Astrocyte (in vitro differentiated cells and primary cell): ENCODE measurements at regions not wholly inside any gene's neighbourhood (a gene's known extent, or its start where the extent isn't known, plus 50 kb on each side); places are given as distances from the start of the nearest gene placed in this dataset.
A peak's percentile ranks its signal among the peaks of the same experiment; 100 is the strongest.

Source experiments
- DNase-seq: peaks from one replicate; pipeline ENCODE4 v3.0.0-alpha.2; 2010; ENCODE audit warnings: low read depth
- FAIRE-seq: peaks from 2 replicates; lab custom pipeline; 2011; peaks lifted over from hg19 to GRCh38; lab: Jason Lieb, UNC
- H2AFZ ChIP-seq: 2 replicates; pipeline ENCODE4 v1.6.0; 2012; ENCODE audit warnings: low read depth, low read length, inconsistent platforms
- H3K27ac ChIP-seq: 2 replicates; pipeline ENCODE4 v1.5.1; 2011; ENCODE audit warnings: low read depth, low read length, inconsistent platforms
- H3K27me3 ChIP-seq: 2 replicates; pipeline ENCODE4 v1.6.0; 2011; ENCODE audit warnings: low read length, inconsistent platforms; ENCODE audit not compliant: insufficient read depth
- H3K36me3 ChIP-seq: 2 replicates; pipeline ENCODE4 v1.5.1; 2011; ENCODE audit warnings: low read length, inconsistent platforms; ENCODE audit not compliant: insufficient read depth
- H3K4me1 ChIP-seq: 2 replicates; pipeline ENCODE4 v1.5.1; 2011; ENCODE audit warnings: low read length, inconsistent platforms; ENCODE audit not compliant: insufficient read depth
- H3K4me2 ChIP-seq: 2 replicates; pipeline ENCODE4 v1.6.0; 2012; ENCODE audit warnings: low read length, inconsistent platforms
- H3K4me3 ChIP-seq: 2 replicates; pipeline ENCODE4 v1.5.1; 2011; ENCODE audit warnings: low read depth, mild to moderate bottlenecking, low read length, inconsistent platforms; ENCODE audit not compliant: insufficient read depth
- H3K79me2 ChIP-seq: 2 replicates; pipeline ENCODE4 v1.6.0; 2012; ENCODE audit warnings: mild to moderate bottlenecking, low read length, inconsistent platforms; ENCODE audit not compliant: insufficient read depth
- H3K9ac ChIP-seq: 2 replicates; pipeline ENCODE4 v1.6.0; 2012; ENCODE audit warnings: mild to moderate bottlenecking, low read length, inconsistent platforms
- H3K9me3 ChIP-seq: 2 replicates; pipeline ENCODE4 v1.5.1; 2012; ENCODE audit warnings: low read depth, mild to moderate bottlenecking, low read length, inconsistent platforms; ENCODE audit not compliant: insufficient read depth
- H4K20me1 ChIP-seq: 2 replicates; pipeline ENCODE4 v1.6.0; 2012; ENCODE audit warnings: low read length, inconsistent platforms; ENCODE audit not compliant: insufficient read depth
- H3K27ac Mint-ChIP-seq: one replicate; pipeline ENCODE4 v1.8.0; 2021; ENCODE audit warnings: mild to moderate bottlenecking, mixed read lengths; ENCODE audit not compliant: unreplicated experiment
- H3K27me3 Mint-ChIP-seq: one replicate; pipeline ENCODE4 v1.8.0; 2021; ENCODE audit warnings: low read depth, mixed read lengths; ENCODE audit not compliant: unreplicated experiment
- H3K36me3 Mint-ChIP-seq: one replicate; pipeline ENCODE4 v1.8.0; 2021; ENCODE audit warnings: low read depth, mixed read lengths; ENCODE audit not compliant: unreplicated experiment
- H3K4me1 Mint-ChIP-seq: one replicate; pipeline ENCODE4 v1.8.0; 2021; ENCODE audit warnings: low read depth, mixed read lengths; ENCODE audit not compliant: unreplicated experiment
- H3K4me3 Mint-ChIP-seq: one replicate; pipeline ENCODE4 v1.8.0; 2021; ENCODE audit warnings: mild to moderate bottlenecking, moderate library complexity, mixed read lengths; ENCODE audit not compliant: unreplicated experiment
- H3K9me3 Mint-ChIP-seq: one replicate; pipeline ENCODE4 v1.8.0; 2021; ENCODE audit warnings: mild to moderate bottlenecking, mixed read lengths; ENCODE audit not compliant: unreplicated experiment
- CTCF ChIP-seq: IDR thresholded peaks from 2 replicates; pipeline ENCODE4 v1.5.1; 2011; ENCODE audit warnings: low read depth, mild to moderate bottlenecking, inconsistent platforms, low read length, moderate library complexity; ENCODE audit not compliant: insufficient read depth
- EZH2 ChIP-seq: IDR thresholded peaks from 2 replicates; pipeline ENCODE4 v1.6.1; 2012; ENCODE audit warnings: mild to moderate bottlenecking, low read length, inconsistent platforms; ENCODE audit not compliant: insufficient read depth

GRCh38 chr15:75134748-75135147 lies 66.9 kb upstream of the C15orf39 start:
- Histone ChIP-seq H2AFZ (no peak overlapping the region), H3K4me3 (no peak overlapping the region), H4K20me1 (no peaks in the 10 kb centered on the region), H3K9me3 (no peaks in the 10 kb centered on the region), H3K27me3 (peaks cover 7% of the 10 kb centered on the region), H3K36me3 (no peaks in the 10 kb centered on the region), H3K4me1 (no peaks in the 10 kb centered on the region), H3K9ac (no peak overlapping the region), H3K79me2 (no peaks in the 10 kb centered on the region), H3K4me2 (no peak overlapping the region), H3K27ac (no peak overlapping the region)
- DNase-seq (no peak), FAIRE-seq (no peak)
- peaks cover 18% of the 10 kb centered on the region for H3K9me3 Mint-ChIP-seq
- no peak for TF ChIP-seq EZH2
- TF ChIP-seq CTCF: no peak
- H3K27me3 Mint-ChIP-seq: no peaks in the 10 kb centered on the region
- no peak overlapping the region for H3K4me3 Mint-ChIP-seq
- peaks cover 21% of the 10 kb centered on the region for H3K4me1 Mint-ChIP-seq
- peaks cover 6% of the 10 kb centered on the region for H3K36me3 Mint-ChIP-seq
- H3K27ac Mint-ChIP-seq: no peak overlapping the region

DNA sequence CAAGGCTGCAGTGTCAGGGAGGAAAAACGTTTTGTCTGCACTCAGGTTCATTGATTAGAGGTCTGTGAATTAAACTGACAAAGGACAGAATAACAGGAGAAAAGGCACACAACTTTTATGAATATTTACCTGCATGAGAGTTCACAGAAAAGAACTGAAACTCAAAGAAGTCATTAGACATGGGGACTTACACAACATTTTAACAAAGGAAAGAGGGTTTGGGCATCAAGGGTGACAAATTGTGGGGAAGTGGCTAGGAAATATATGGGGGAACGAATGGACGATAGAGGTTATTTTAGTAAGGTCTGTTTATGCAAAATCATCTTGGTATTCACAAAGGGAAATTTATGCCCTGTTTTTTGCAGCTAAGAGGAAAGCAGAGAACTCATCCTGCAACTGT lies 65.6 kb upstream of the C15orf39 start:
- H3K4me1 Mint-ChIP-seq: peaks cover 19% of the 10 kb centered on the region
- H3K4me1 ChIP-seq: no peaks in the 10 kb centered on the region
- H3K27ac ChIP-seq: no peak overlapping the region
- no peak for FAIRE-seq
- H3K36me3 ChIP-seq: no peaks in the 10 kb centered on the region
- H3K4me3 Mint-ChIP-seq: no peak overlapping the region
- H3K4me3 ChIP-seq: no peak overlapping the region
- no peak overlapping the region for H2AFZ ChIP-seq
- H3K36me3 Mint-ChIP-seq: peaks cover 8% of the 10 kb centered on the region
- H3K9me3 Mint-ChIP-seq: peaks cover 26% of the 10 kb centered on the region
- TF ChIP-seq CTCF (no peak), EZH2 (no peak)
- no peaks in the 10 kb centered on the region for H3K9me3 ChIP-seq
- no peak overlapping the region for H3K27ac Mint-ChIP-seq
- H3K27me3 ChIP-seq: peaks cover 7% of the 10 kb centered on the region
- H3K4me2 ChIP-seq: no peak overlapping the region
- no peaks in the 10 kb centered on the region for H3K79me2 ChIP-seq
- DNase-seq: no peak
- H4K20me1 ChIP-seq: no peaks in the 10 kb centered on the region
- H3K9ac ChIP-seq: no peak overlapping the region
- no peaks in the 10 kb centered on the region for H3K27me3 Mint-ChIP-seq

DNA sequence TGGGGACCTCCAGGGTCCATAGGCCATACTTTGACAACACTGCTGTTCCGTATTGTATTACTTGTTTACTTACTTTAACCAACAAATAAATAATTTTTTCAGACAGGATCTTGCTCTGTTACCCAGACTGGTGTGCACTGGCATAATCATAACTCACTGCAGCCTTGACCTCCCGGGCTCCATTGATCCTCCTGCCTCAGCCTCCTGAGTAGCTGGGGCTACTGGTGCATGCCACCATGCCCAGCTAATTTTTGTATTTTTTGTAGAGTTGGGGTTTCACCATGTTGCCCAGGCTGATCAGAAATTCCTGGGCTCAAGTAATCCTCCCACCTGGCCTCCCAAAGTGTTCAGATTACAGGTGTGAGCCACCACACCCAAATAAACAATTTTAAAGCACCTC lies 64.9 kb upstream of the C15orf39 start:
- FAIRE-seq (no peak), DNase-seq (no peak)
- Histone ChIP-seq H3K9ac (no peak overlapping the region), H3K9me3 (no peaks in the 10 kb centered on the region), H3K4me3 (no peak overlapping the region), H3K4me2 (no peak overlapping the region), H3K36me3 (no peaks in the 10 kb centered on the region), H3K4me1 (no peaks in the 10 kb centered on the region), H2AFZ (no peak overlapping the region), H3K27ac (no peak overlapping the region), H3K79me2 (no peaks in the 10 kb centered on the region), H3K27me3 (peaks cover 7% of the 10 kb centered on the region), H4K20me1 (no peaks in the 10 kb centered on the region)
- peaks cover 8% of the 10 kb centered on the region for H3K36me3 Mint-ChIP-seq
- peak overlapping the region; percentile 66 for H3K4me3 Mint-ChIP-seq
- peaks cover 17% of the 10 kb centered on the region for H3K4me1 Mint-ChIP-seq
- H3K27me3 Mint-ChIP-seq: no peaks in the 10 kb centered on the region
- TF ChIP-seq EZH2: no peak
- no peak for TF ChIP-seq CTCF
- peaks cover 30% of the 10 kb centered on the region for H3K9me3 Mint-ChIP-seq
- H3K27ac Mint-ChIP-seq: no peak overlapping the region
